OCI-LY7 (cell line): ENCODE measurements at regions not wholly inside any gene's neighbourhood (a gene's known extent, or its start where the extent isn't known, plus 50 kb on each side); places are given as distances from the start of the nearest gene placed in this dataset.

Experiments
- CTCF ChIP-seq: fragments of 200-600 bp; sonication (generic); conservative IDR thresholded peaks from 2 replicates; pipeline ENCODE4 v1.5.1; 2014; ENCODE audit warnings: mild to moderate bottlenecking, antibody characterized with exemption, low read length, moderate library complexity, mixed read lengths
- EZH2phosphoT487 ChIP-seq: fragments of 200-600 bp; sonication (generic); IDR thresholded peaks from 2 replicates; pipeline ENCODE4 v1.6.1; 2018; ENCODE audit warnings: low read depth, borderline replicate concordance, mild to moderate bottlenecking, mixed run types, antibody characterized with exemption, low read length, moderate library complexity, mixed read lengths

- TF ChIP-seq CTCF (no peak), EZH2phosphoT487 (no peak)
These were observed 91.1 kb upstream of the CACNA2D1 start for GRCh38 chr7:82534684-82535083.
